ENCODE measurements at regions not wholly inside any gene's neighbourhood (a gene's known extent, or its start where the extent isn't known, plus 50 kb on each side); places are given as distances from the start of the nearest gene placed in this dataset.

GRCh38 chr13:67557118-67557517 lies 327.0 kb upstream of the PCDH9 start:
- TF ChIP-seq CTCF (IDR thresholded peaks at IDR 0.05): no peak
- TF ChIP-seq POLR2A (IDR thresholded peaks at IDR 0.05): no peak

Data from heart left ventricle (tissue), 13 donors.